Transverse colon (tissue), 4 donors: ENCODE measurements at regions not wholly inside any gene's neighbourhood (a gene's known extent, or its start where the extent isn't known, plus 50 kb on each side); places are given as distances from the start of the nearest gene placed in this dataset.

Experiments used
- DNase-seq: peaks from one replicate; pipeline ENCODE4 v3.0.0-alpha.2; 2019
- H3K27ac ChIP-seq, 4 donors: fragments of 200-600 bp; sonication (generic); 2 replicates each; pipeline ENCODE4 v1.5.1; 2016 to 2018; ENCODE audit warnings: inconsistent platforms in 4 of 4
- H3K27me3 ChIP-seq: fragments of 200-600 bp; sonication (generic); 2 replicates; pipeline ENCODE4 v1.5.1; 2017; ENCODE audit warnings: inconsistent platforms
- H3K36me3 ChIP-seq, 4 donors: fragments of 200-600 bp; sonication (generic); 2 replicates each; pipeline ENCODE4 v1.5.1; 2017 to 2019; ENCODE audit warnings: inconsistent platforms in 4 of 4
- H3K4me1 ChIP-seq, 4 donors: fragments of 200-600 bp; sonication (generic); 2 replicates each; pipeline ENCODE4 v1.5.1; 2017 to 2020; ENCODE audit warnings: inconsistent platforms in 4 of 4
- H3K4me3 ChIP-seq, 4 donors: fragments of 200-600 bp; sonication (generic); 1 replicate in 1 of 4; 2 replicates in 3 of 4; pipeline versions ENCODE4 v1.5.1 to v1.6.1; 2017 to 2019; ENCODE audit warnings: inconsistent platforms in 4 of 4
- H3K9me3 ChIP-seq, 2 donors: fragments of 200-600 bp; sonication (generic); 2 replicates each; pipeline ENCODE4 v1.5.1; 2017 to 2019; ENCODE audit warnings: inconsistent platforms in 2 of 2
- CTCF ChIP-seq, 5 experiments: fragments of 200-600 bp in 3 of 5; fragments of 450-650 bp in 2 of 5; sonication (generic) in 3 of 5; IDR thresholded peaks; 1 replicate in 2 of 5; 2 replicates in 3 of 5; pipeline ENCODE4 v1.5.1; 2016 to 2017; ENCODE audit warnings: antibody characterized with exemption in 5 of 5, inconsistent platforms in 3 of 5, mild to moderate bottlenecking in 2 of 5, moderate library complexity in 1 of 5
- EP300 ChIP-seq: sonication (generic); formaldehyde crosslinking; IDR thresholded peaks from one replicate; pipeline ENCODE4 v1.6.1; 2017; ENCODE audit warnings: antibody characterized with exemption, low read depth
- POLR2A ChIP-seq: fragments of 450-650 bp; IDR thresholded peaks from one replicate; pipeline ENCODE4 v1.6.1; 2016; ENCODE audit warnings: antibody characterized with exemption, mild to moderate bottlenecking, moderate library complexity
- POLR2AphosphoS5 ChIP-seq, 3 donors: sonication (generic); formaldehyde crosslinking; IDR thresholded peaks; one replicate each; pipeline ENCODE4 v1.6.1; 2016; ENCODE audit warnings: antibody characterized with exemption in 3 of 3
- WGBS, 2 donors: methylation state at CpG; one replicate each; pipeline ENCODE4 v1.1.5; 2018; ENCODE audit warnings: low coverage in 1 of 2; 5-methylcytosine and 5-hydroxymethylcytosine counted together
- in situ Hi-C, 4 donors: fragments of 200-750 bp; cut with MboI; loops; one replicate each; pipeline versions ENCODE4 v1.15.0 to v1.15.1; 2017; ENCODE audit warnings: low sequenced_read_pairs in 3 of 4, low pct_ligation_motif_present in 1 of 4, low pct_unique_long_range_greater_than_20kb in 1 of 4
- intact Hi-C: fragments of 100-400 bp; cut with DNase I; formaldehyde crosslinking; loops from one replicate; pipeline ENCODE4 v1.15.1; 2023; ENCODE audit warnings: low total_unique reads

GRCh38 chrX:69216911-69217310 lies 51.7 kb upstream of the PJA1 start:
- no peak overlapping the region for H3K4me3 ChIP-seq
- in situ Hi-C loops: loop anchor here in 2 of 4 donors (5.0 to 25.0 kb wide), 2 partner anchors 130 to 390 kb away; partner anchors contain the start of gene EFNB1 (in 1 of the 2)
- no peak for TF ChIP-seq CTCF (IDR thresholded peaks at IDR 0.05)
- no peak for TF ChIP-seq POLR2AphosphoS5 (IDR thresholded peaks at IDR 0.05)
- TF ChIP-seq POLR2A: no peak
- TF ChIP-seq EP300: no peak
- H3K9me3 ChIP-seq: no peaks in the 10 kb centered on the region
- no peaks in the 10 kb centered on the region for H3K27me3 ChIP-seq
- no peaks in the 10 kb centered on the region for H3K36me3 ChIP-seq
- intact Hi-C loops: no loop called here
- 71% methylated on average over 5 of the region's 5 CpGs; no CpG with 5 or more reads in 1 of the 2 donors for WGBS, 2 donors
- H3K4me1 ChIP-seq: no peaks in the 10 kb centered on the region
- no peak for DNase-seq
- peak overlapping the region in 3 of 4 donors; percentile 8 to 31 (median 13) for H3K27ac ChIP-seq

DNA sequence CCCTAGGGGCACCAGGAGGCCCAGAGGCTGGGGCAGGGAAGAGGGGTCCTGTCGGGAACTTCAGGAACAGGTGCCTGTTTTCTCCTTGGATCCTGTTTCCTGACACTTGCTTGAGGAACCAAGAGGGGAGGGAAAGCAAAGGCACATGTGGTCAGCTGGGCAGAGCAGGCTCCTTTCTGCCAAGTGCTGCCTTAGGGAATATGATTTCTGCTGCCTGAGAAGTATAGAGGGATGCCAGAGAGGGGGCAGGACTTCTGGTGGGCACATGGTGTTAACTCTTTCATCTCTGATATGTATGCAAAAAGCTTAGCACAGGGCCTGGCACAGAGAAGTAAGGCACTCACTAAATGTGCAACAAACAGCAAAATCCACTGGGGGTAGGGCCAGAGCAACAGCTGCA lies 51.2 kb upstream of the PJA1 start:
- no peaks in the 10 kb centered on the region for H3K9me3 ChIP-seq
- no peak for DNase-seq
- whole genome bisulfite sequencing, 2 donors: 68% methylated on average over 1 of the region's 1 CpG; no CpG with 5 or more reads in 1 of the 2 donors
- TF ChIP-seq EP300 (no peak), CTCF (IDR thresholded peaks at IDR 0.05) (no peak), POLR2A (no peak), POLR2AphosphoS5 (IDR thresholded peaks at IDR 0.05) (no peak)
- intact Hi-C loops (no loop called here), in situ Hi-C loops (loop anchor here in 2 of 4 donors (5.0 to 25.0 kb wide), 2 partner anchors 129 to 389 kb away; partner anchors contain the start of gene EFNB1 (in 1 of the 2))
- H3K4me1 ChIP-seq: no peaks in the 10 kb centered on the region
- no peaks in the 10 kb centered on the region for H3K27me3 ChIP-seq
- H3K4me3 ChIP-seq: no peak overlapping the region
- no peaks in the 10 kb centered on the region for H3K36me3 ChIP-seq
- peak overlapping the region in 1 of 4 donors; percentile 13 for H3K27ac ChIP-seq

GRCh38 chrX:69215161-69215875 lies 50.1 kb upstream of the PJA1 start:
- Histone ChIP-seq H3K27ac (no peak overlapping the region), H3K4me3 (no peak overlapping the region), H3K27me3 (no peaks in the 10 kb centered on the region), H3K36me3 (no peaks in the 10 kb centered on the region), H3K9me3 (no peaks in the 10 kb centered on the region), H3K4me1 (no peaks in the 10 kb centered on the region)
- TF ChIP-seq CTCF (IDR thresholded peaks at IDR 0.05): no peak
- no peak for TF ChIP-seq EP300
- no peak for TF ChIP-seq POLR2A
- no peak for TF ChIP-seq POLR2AphosphoS5 (IDR thresholded peaks at IDR 0.05)
- intact Hi-C loops (no loop called here), in situ Hi-C loops (loop anchor here in 2 of 4 donors (5.0 to 25.0 kb wide), 2 partner anchors 128 to 388 kb away; partner anchors contain the start of gene EFNB1 (in 1 of the 2))
- DNase-seq: no peak
- WGBS, 2 donors: 83% methylated on average over 17 of the region's 17 CpGs; no CpG with 5 or more reads in 1 of the 2 donors
